Epithelial cell of esophagus (primary cell): ENCODE measurements at regions not wholly inside any gene's neighbourhood (a gene's known extent, or its start where the extent isn't known, plus 50 kb on each side); places are given as distances from the start of the nearest gene placed in this dataset.

Source experiments
- DNase-seq: peaks from one replicate; pipeline ENCODE4 v3.0.0; 2010; ENCODE audit warnings: low read depth
- H3K4me3 ChIP-seq: 2 replicates; pipeline ENCODE4 v1.5.1; 2011; ENCODE audit warnings: mild to moderate bottlenecking, low read length, control low read depth
- TF ChIP-seq, protein P1 (sequence below): IDR thresholded peaks from 2 replicates; pipeline ENCODE4 v1.5.1; 2011; ENCODE audit warnings: low read depth, mild to moderate bottlenecking, low read length, control low read depth, inconsistent platforms; ENCODE audit not compliant: insufficient read depth; ENCODE audit errors: missing control alignments

- TF ChIP-seq, protein P1, sequence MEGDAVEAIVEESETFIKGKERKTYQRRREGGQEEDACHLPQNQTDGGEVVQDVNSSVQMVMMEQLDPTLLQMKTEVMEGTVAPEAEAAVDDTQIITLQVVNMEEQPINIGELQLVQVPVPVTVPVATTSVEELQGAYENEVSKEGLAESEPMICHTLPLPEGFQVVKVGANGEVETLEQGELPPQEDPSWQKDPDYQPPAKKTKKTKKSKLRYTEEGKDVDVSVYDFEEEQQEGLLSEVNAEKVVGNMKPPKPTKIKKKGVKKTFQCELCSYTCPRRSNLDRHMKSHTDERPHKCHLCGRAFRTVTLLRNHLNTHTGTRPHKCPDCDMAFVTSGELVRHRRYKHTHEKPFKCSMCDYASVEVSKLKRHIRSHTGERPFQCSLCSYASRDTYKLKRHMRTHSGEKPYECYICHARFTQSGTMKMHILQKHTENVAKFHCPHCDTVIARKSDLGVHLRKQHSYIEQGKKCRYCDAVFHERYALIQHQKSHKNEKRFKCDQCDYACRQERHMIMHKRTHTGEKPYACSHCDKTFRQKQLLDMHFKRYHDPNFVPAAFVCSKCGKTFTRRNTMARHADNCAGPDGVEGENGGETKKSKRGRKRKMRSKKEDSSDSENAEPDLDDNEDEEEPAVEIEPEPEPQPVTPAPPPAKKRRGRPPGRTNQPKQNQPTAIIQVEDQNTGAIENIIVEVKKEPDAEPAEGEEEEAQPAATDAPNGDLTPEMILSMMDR: no peak
- H3K4me3 ChIP-seq: no peak overlapping the region
- DNase-seq: no peak
These were observed 144.6 kb downstream of the SLC30A10 start for GRCh38 chr1:219783605-219784235.

GRCh38 chr1:219782929-219783328 is 145.4 kb downstream of the SLC30A10 start:
- TF ChIP-seq, protein P1: no peak
- DNase-seq: no peak
- H3K4me3 ChIP-seq: no peak overlapping the region

GRCh38 chr1:219782311-219782710 is 146.0 kb downstream of the SLC30A10 start:
- no peak for DNase-seq
- TF ChIP-seq, protein P1: no peak
- H3K4me3 ChIP-seq: no peak overlapping the region

DNA sequence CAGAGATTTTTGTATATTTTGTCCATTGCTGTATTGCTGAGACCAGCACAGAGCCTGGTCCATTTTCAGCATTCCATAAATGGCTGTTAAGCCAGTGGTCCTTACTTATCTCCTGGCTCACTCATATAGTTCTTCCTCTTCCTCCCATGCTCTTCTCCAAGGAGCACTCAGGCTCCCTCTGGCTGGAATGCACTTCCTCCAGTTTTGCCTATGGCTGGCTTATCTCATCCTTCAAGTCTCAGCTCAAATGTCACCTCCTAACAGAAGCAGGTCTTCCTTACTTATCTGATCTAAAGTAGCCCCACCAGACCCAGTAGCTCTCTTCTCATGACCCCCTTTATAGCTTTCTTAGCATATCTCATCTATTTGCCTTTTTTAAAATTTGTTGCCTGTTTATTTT is 146.9 kb downstream of the SLC30A10 start:
- TF ChIP-seq, protein P1: no peak
- DNase-seq: no peak
- H3K4me3 ChIP-seq: no peak overlapping the region

GRCh38 chr1:219778793-219779369 is 149.5 kb downstream of the SLC30A10 start:
- H3K4me3 ChIP-seq: no peak overlapping the region
- TF ChIP-seq, protein P1: no peak
- no peak for DNase-seq

DNA sequence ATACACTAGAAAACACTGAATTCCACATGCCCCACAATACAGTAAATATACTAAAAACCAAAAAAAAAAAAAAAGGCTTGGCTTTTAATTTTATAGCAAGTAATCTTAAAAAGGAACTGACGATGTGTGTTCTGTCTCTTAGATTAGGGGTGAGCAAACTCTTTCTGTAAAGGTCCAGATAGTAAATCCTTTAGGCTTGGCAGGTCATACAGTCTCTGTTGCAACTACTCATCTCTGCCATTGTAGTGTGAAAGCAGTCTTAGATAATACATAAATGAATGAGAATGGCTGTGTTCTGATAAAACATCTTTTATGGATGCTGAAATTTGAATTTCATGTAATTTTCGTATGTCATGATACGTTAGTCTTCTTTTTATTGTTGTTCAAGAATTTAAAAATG is 150.2 kb downstream of the SLC30A10 start:
- TF ChIP-seq, protein P1: no peak

DNA sequence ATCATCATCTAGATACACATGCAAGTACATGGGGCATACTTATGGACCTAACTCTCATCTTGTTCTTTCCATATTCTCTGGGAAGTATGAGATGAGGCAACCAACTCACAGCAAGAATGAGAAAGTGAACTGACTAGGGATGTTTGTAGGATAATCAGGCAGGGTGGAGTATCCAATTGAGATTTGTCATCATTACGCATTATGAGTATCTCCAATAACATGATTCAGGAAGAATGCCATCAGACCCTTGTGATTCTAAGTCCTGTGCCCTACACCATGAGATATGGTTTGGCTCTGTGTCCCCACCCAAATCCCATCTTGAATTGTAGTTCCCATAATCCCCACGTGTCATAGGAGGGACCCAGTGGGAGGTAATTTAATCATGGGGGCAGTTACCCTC is 154.0 kb downstream of the SLC30A10 start:
- TF ChIP-seq, protein P1: no peak
- no peak overlapping the region for H3K4me3 ChIP-seq
- DNase-seq: peak; percentile 18

More for the DNA sequence above, 150.2 kb downstream of the SLC30A10 start:
- H3K4me3 ChIP-seq: no peak overlapping the region
- no peak for DNase-seq
